Naive thymus-derived CD8-positive, alpha-beta T cell (primary cell): ENCODE measurements at regions not wholly inside any gene's neighbourhood (a gene's known extent, or its start where the extent isn't known, plus 50 kb on each side); places are given as distances from the start of the nearest gene placed in this dataset.
"Not testable (repeated sequence)": the region's sequence is repeated elsewhere in the genome, so short reads cannot be mapped to it uniquely, and the experiment has no call there.

Experiments used
- ATAC-seq, 2 donors: fragments of 150-1000 bp; cut with Tn5 transposase in 1 of 2; sonication (Bioruptor Pico), chemical (Tn5 transposase) in 1 of 2; 1 replicate in 1 of 2; 2 replicates in 1 of 2; pipeline ENCODE4 v1.10.0; 2021; ENCODE audit warnings: mild to moderate bottlenecking in 2 of 2, moderate library complexity in 2 of 2
- POLR2A ChIA-PET: fragments of 350-600 bp; sonication (Branson Sonifier 250); formaldehyde crosslinking; loops from one replicate; lab custom pipeline; 2021; ENCODE audit warnings: antibody characterized with exemption; lab: Charles Lee
- DNase-seq, 10 donors: peaks; one replicate each; pipeline versions ENCODE4 v3.0.0 to v3.0.0-alpha.2; 2020 to 2022
- H3K27ac Mint-ChIP-seq, 10 donors: one replicate each; pipeline ENCODE4 v1.8.0; 2020 to 2022; ENCODE audit warnings: mild to moderate bottlenecking in 10 of 10, mixed read lengths in 10 of 10, moderate library complexity in 4 of 10, inconsistent platforms in 1 of 10
- H3K27me3 Mint-ChIP-seq, 5 donors: one replicate each; pipeline ENCODE4 v1.8.0; 2021 to 2022; ENCODE audit warnings: mixed read lengths in 5 of 5
- H3K36me3 Mint-ChIP-seq, 3 donors: one replicate each; pipeline ENCODE4 v1.8.0; 2020 to 2022; ENCODE audit warnings: mixed read lengths in 3 of 3, mild to moderate bottlenecking in 2 of 3, inconsistent platforms in 1 of 3
- H3K4me1 Mint-ChIP-seq, 4 donors: one replicate each; pipeline ENCODE4 v1.8.0; 2021 to 2022; ENCODE audit warnings: mixed read lengths in 4 of 4
- H3K4me3 Mint-ChIP-seq, 10 donors: one replicate each; pipeline ENCODE4 v1.8.0; 2020 to 2022; ENCODE audit warnings: mild to moderate bottlenecking in 10 of 10, mixed read lengths in 10 of 10, moderate library complexity in 6 of 10, inconsistent platforms in 1 of 10
- H3K9me3 Mint-ChIP-seq, 9 donors: one replicate each; pipeline ENCODE4 v1.8.0; 2020 to 2022; ENCODE audit warnings: mixed read lengths in 9 of 9, mild to moderate bottlenecking in 3 of 9, inconsistent platforms in 1 of 9, moderate library complexity in 1 of 9

GRCh38 chr5:77906806-77907205, 130.7 kb upstream of the TBCA start:
- H3K36me3 Mint-ChIP-seq: no peaks in the 10 kb centered on the region
- ATAC-seq: no peak
- H3K27ac Mint-ChIP-seq: no peak overlapping the region
- peaks cover 0 to 1% (median 0%) of the 10 kb centered on the region in 4 donors for H3K4me1 Mint-ChIP-seq
- POLR2A ChIA-PET: no interaction called here
- H3K27me3 Mint-ChIP-seq: peaks cover 2 to 22% (median 9%) of the 10 kb centered on the region in 5 donors
- DNase-seq: no peak
- H3K4me3 Mint-ChIP-seq: no peak overlapping the region
- no peaks in the 10 kb centered on the region for H3K9me3 Mint-ChIP-seq

GRCh38 chr5:77904362-77904761, 128.2 kb upstream of the TBCA start:
- ATAC-seq: no peak

GRCh38 chr5:77900691-77901090, 124.6 kb upstream of the TBCA start:
- Mint-ChIP-seq H3K36me3 (no peaks in the 10 kb centered on the region), H3K4me1 (no peaks in the 10 kb centered on the region), H3K4me3 (no peak overlapping the region), H3K27me3 (peaks cover 0 to 7% (median 0%) of the 10 kb centered on the region in 5 donors), H3K9me3 (no peaks in the 10 kb centered on the region), H3K27ac (no peak overlapping the region)
- POLR2A ChIA-PET: no interaction called here
- no peak for DNase-seq
- no peak for ATAC-seq

More at GRCh38 chr5:77904362-77904761, 128.2 kb upstream of the TBCA start:
- H3K36me3 Mint-ChIP-seq: no peaks in the 10 kb centered on the region
- no peaks in the 10 kb centered on the region for H3K9me3 Mint-ChIP-seq
- no peak overlapping the region for H3K27ac Mint-ChIP-seq
- POLR2A ChIA-PET: no interaction called here
- peaks cover under 1 to 16% (median 2%) of the 10 kb centered on the region in 5 donors for H3K27me3 Mint-ChIP-seq
- no peak overlapping the region for H3K4me3 Mint-ChIP-seq
- no peak for DNase-seq
- H3K4me1 Mint-ChIP-seq: peaks cover 0 to 1% (median 0%) of the 10 kb centered on the region in 4 donors

- H3K9me3 Mint-ChIP-seq: no peaks in the 10 kb centered on the region
- H3K4me1 Mint-ChIP-seq: no peaks in the 10 kb centered on the region
- H3K27ac Mint-ChIP-seq: no peak overlapping the region
- peaks cover 0 to 5% (median 0%) of the 10 kb centered on the region in 5 donors for H3K27me3 Mint-ChIP-seq
- no peaks in the 10 kb centered on the region for H3K36me3 Mint-ChIP-seq
- ATAC-seq (no peak), DNase-seq (no peak)
- no peak overlapping the region for H3K4me3 Mint-ChIP-seq
- POLR2A ChIA-PET: no interaction called here
Observed at GRCh38 chr5:77898385-77898784, 122.2 kb upstream of the TBCA start.

GRCh38 chr5:77896338-77896737, 120.2 kb upstream of the TBCA start:
- Mint-ChIP-seq H3K4me1 (no peaks in the 10 kb centered on the region), H3K9me3 (no peaks in the 10 kb centered on the region), H3K36me3 (no peaks in the 10 kb centered on the region), H3K4me3 (no peak overlapping the region), H3K27me3 (peaks cover 0 to 24% (median 2%) of the 10 kb centered on the region in 5 donors), H3K27ac (no peak overlapping the region)
- ATAC-seq (no peak), DNase-seq (no peak)
- POLR2A ChIA-PET: no interaction called here

GRCh38 chr5:77894103-77894502, 118.0 kb upstream of the TBCA start:
- DNase-seq, H3K27ac Mint-ChIP-seq, H3K4me1 Mint-ChIP-seq, H3K36me3 Mint-ChIP-seq, POLR2A ChIA-PET, H3K9me3 Mint-ChIP-seq, ATAC-seq, H3K4me3 Mint-ChIP-seq: not testable (repeated sequence)
- peaks cover 0 to 24% (median 2%) of the 10 kb centered on the region in 5 donors for H3K27me3 Mint-ChIP-seq

GRCh38 chr5:77893225-77893860, 117.2 kb upstream of the TBCA start:
- H3K4me1 Mint-ChIP-seq: no peaks in the 10 kb centered on the region

GRCh38 chr5:77892061-77893010, 116.2 kb upstream of the TBCA start:
- Mint-ChIP-seq H3K27me3 (peaks cover 0 to 24% (median 2%) of the 10 kb centered on the region in 5 donors), H3K4me1 (no peaks in the 10 kb centered on the region), H3K9me3 (no peaks in the 10 kb centered on the region), H3K4me3 (no peak overlapping the region), H3K36me3 (no peaks in the 10 kb centered on the region), H3K27ac (no peak overlapping the region)
- ATAC-seq (no peak), DNase-seq (no peak)
- POLR2A ChIA-PET: no interaction called here

More at GRCh38 chr5:77893225-77893860, 117.2 kb upstream of the TBCA start:
- peaks cover 0 to 24% (median 2%) of the 10 kb centered on the region in 5 donors for H3K27me3 Mint-ChIP-seq
- POLR2A ChIA-PET: no interaction called here
- H3K27ac Mint-ChIP-seq: no peak overlapping the region
- ATAC-seq: no peak
- H3K4me3 Mint-ChIP-seq: no peak overlapping the region
- H3K9me3 Mint-ChIP-seq: no peaks in the 10 kb centered on the region
- no peaks in the 10 kb centered on the region for H3K36me3 Mint-ChIP-seq
- no peak for DNase-seq

GRCh38 chr5:77885519-77885918, 109.4 kb upstream of the TBCA start:
- Mint-ChIP-seq H3K4me1 (peaks cover 0 to 7% (median under 1%) of the 10 kb centered on the region in 4 donors), H3K36me3 (no peaks in the 10 kb centered on the region), H3K27ac (no peak overlapping the region), H3K27me3 (peaks cover 12 to 28% (median 20%) of the 10 kb centered on the region in 5 donors), H3K4me3 (no peak overlapping the region), H3K9me3 (no peaks in the 10 kb centered on the region)
- POLR2A ChIA-PET: no interaction called here
- ATAC-seq: no peak
- DNase-seq: no peak

GRCh38 chr5:77882670-77883257, 106.6 kb upstream of the TBCA start:
- no peak overlapping the region for H3K27ac Mint-ChIP-seq
- POLR2A ChIA-PET: no interaction called here

GRCh38 chr5:77881528-77881927, 105.4 kb upstream of the TBCA start:
- ATAC-seq (no peak), DNase-seq (no peak)
- Mint-ChIP-seq H3K4me1 (peaks cover 0 to 7% (median 3%) of the 10 kb centered on the region in 4 donors), H3K4me3 (no peak overlapping the region), H3K9me3 (no peaks in the 10 kb centered on the region), H3K36me3 (no peaks in the 10 kb centered on the region), H3K27ac (no peak overlapping the region), H3K27me3 (peaks cover 12 to 28% (median 18%) of the 10 kb centered on the region in 5 donors)
- POLR2A ChIA-PET: no interaction called here

More at GRCh38 chr5:77882670-77883257, 106.6 kb upstream of the TBCA start:
- ATAC-seq (no peak), DNase-seq (no peak)
- peaks cover 0 to 7% (median 1%) of the 10 kb centered on the region in 4 donors for H3K4me1 Mint-ChIP-seq
- H3K36me3 Mint-ChIP-seq: no peaks in the 10 kb centered on the region
- H3K4me3 Mint-ChIP-seq: no peak overlapping the region
- no peaks in the 10 kb centered on the region for H3K9me3 Mint-ChIP-seq
- peaks cover 12 to 28% (median 20%) of the 10 kb centered on the region in 5 donors for H3K27me3 Mint-ChIP-seq

GRCh38 chr5:77877516-77878355, 101.6 kb upstream of the TBCA start:
- Mint-ChIP-seq H3K4me3 (no peak overlapping the region), H3K36me3 (no peaks in the 10 kb centered on the region), H3K4me1 (peaks cover 0 to 5% (median under 1%) of the 10 kb centered on the region in 4 donors)

More at GRCh38 chr5:77877516-77878355, 101.6 kb upstream of the TBCA start:
- POLR2A ChIA-PET: no interaction called here
- Mint-ChIP-seq H3K27me3 (peaks cover 0 to 6% (median 3%) of the 10 kb centered on the region in 5 donors), H3K9me3 (no peaks in the 10 kb centered on the region), H3K27ac (no peak overlapping the region)
- no peak for ATAC-seq
- DNase-seq: no peak
